ENCODE measurements at regions not wholly inside any gene's neighbourhood (a gene's known extent, or its start where the extent isn't known, plus 50 kb on each side); places are given as distances from the start of the nearest gene placed in this dataset.

GRCh38 chr3:124459678-124460077 is 270.6 kb upstream of the UMPS start:
- TF ChIP-seq CTCF (IDR thresholded peaks at IDR 0.05) (no peak), POLR2A (IDR thresholded peaks at IDR 0.05) (no peak)

Data from right lobe of liver (tissue), 4 donors.